ENCODE measurements at regions not wholly inside any gene's neighbourhood (a gene's known extent, or its start where the extent isn't known, plus 50 kb on each side); places are given as distances from the start of the nearest gene placed in this dataset.

- Histone ChIP-seq H3K9ac (replicated peaks in 1 of 4; ENCODE audit: extremely low read depth in 1 of 4, low read depth in 3 of 4, low read length in 3 of 4) (no peak overlapping the region), H2BK12ac (ENCODE audit: low read depth, low read length) (no peak overlapping the region), H2AK5ac (ENCODE audit: low read depth, low read length) (no peak overlapping the region), H4K8ac (ENCODE audit: extremely low read depth, insufficient read depth, low read length) (no peak overlapping the region), H2BK20ac (ENCODE audit: low read length) (no peak overlapping the region), H3K56ac (replicated peaks; ENCODE audit: insufficient read length, low read depth, low read length) (no peak overlapping the region), H3K36me3 (ENCODE audit: control insufficient read depth in 2 of 4, insufficient read depth in 4 of 4, low read length in 3 of 4) (no peaks in the 10 kb centered on the region), H3K4me1 (replicated peaks in 1 of 4; ENCODE audit: control insufficient read depth in 3 of 4, insufficient read depth in 4 of 4, low read length in 3 of 4) (no peaks in the 10 kb centered on the region), H2BK15ac (ENCODE audit: low read length) (no peak overlapping the region), H3K18ac (ENCODE audit: extremely low read depth, low read length) (no peak overlapping the region; the same call in 1 of the 2 replicates), H3K4me2 (ENCODE audit: insufficient read depth in 1 of 2, low read depth in 2 of 2, low read length in 2 of 2) (no peak overlapping the region), H3K79me1 (ENCODE audit: low read depth, low read length) (no peaks in the 10 kb centered on the region), H3K14ac (ENCODE audit: insufficient read length) (no peak overlapping the region), H2BK5ac (ENCODE audit: low read depth, low read length) (no peak overlapping the region), H3K27ac (ENCODE audit: low read depth, low read length) (no peak overlapping the region), H4K5ac (ENCODE audit: insufficient read length, low read depth, low read length) (peak overlapping the region; percentile 78), H3K23ac (ENCODE audit: insufficient read length) (no peak overlapping the region), H3K79me2 (ENCODE audit: control insufficient read depth in 1 of 2, insufficient read depth in 2 of 2, low read length in 2 of 2) (no peaks in the 10 kb centered on the region), H3K23me2 (ENCODE audit: low read depth, low read length) (no peaks in the 10 kb centered on the region), H3K27me3 (replicated peaks in 1 of 4; ENCODE audit: control insufficient read depth in 3 of 4, extremely low read depth in 1 of 4, insufficient read depth in 3 of 4, low read length in 3 of 4) (peaks cover 0 to 1% (median 0%) of the 10 kb centered on the region in 4 experiments; a peak in 1 of 7 replicates), H3K4ac (replicated peaks; ENCODE audit: insufficient read length, low read depth, low read length) (no peak overlapping the region), H2BK120ac (replicated peaks; ENCODE audit: low read depth, low read length) (no peak overlapping the region), H3K4me3 (ENCODE audit: extremely low read depth in 1 of 4, insufficient read depth in 2 of 4, low read depth in 3 of 4, low read length in 4 of 4) (no peak overlapping the region; a peak in 1 of 8 replicates), H3K9me3 (ENCODE audit: insufficient read depth in 2 of 2, low read depth in 1 of 2, low read length in 1 of 2) (peaks cover 2% of the 10 kb centered on the region in 2 experiments; a peak in 3 of 4 replicates), H4K91ac (replicated peaks; ENCODE audit: insufficient read length, low read length) (no peak overlapping the region), H2AFZ (ENCODE audit: low read length) (no peak overlapping the region; the same call in 1 of the 2 replicates), H4K20me1 (replicated peaks in 1 of 2; ENCODE audit: control insufficient read depth in 1 of 2, insufficient read depth in 2 of 2, low read length in 2 of 2) (no peaks in the 10 kb centered on the region)
- CTCF ChIA-PET (ENCODE audit: partially characterized antibody), result interaction anchor here (0.7 to 3.5 kb wide), 8 partner anchors 9 to 1720 kb away, joined by 3 to 21 read pairs (median 4); no protein-coding TSS in a partner anchor
- POLR2A ChIA-PET (ENCODE audit: partially characterized antibody), result no interaction called here
- DNase-seq (ENCODE audit: low read depth in 1 of 2, low spot score in 2 of 2) (peak in 1 of 2 experiments; percentile 23), FAIRE-seq (peak; percentile 93)
- WGBS, 2 experiments (ENCODE audit: extremely low coverage in 1 of 2, insufficient coverage in 1 of 2, insufficient read length in 1 of 2, insufficient replicate concordance in 2 of 2, low coverage in 1 of 2, low lambda C conversion rate in 2 of 2, missing lambda C conversion rate in 1 of 2), result 67% methylated on average over 2 of the region's 2 CpGs; no CpG with 5 or more reads in 1 of the 2 experiments
- TF ChIP-seq BRCA1 (IDR thresholded peaks at IDR 0.05; ENCODE audit: low read depth, low read length), result no peak
- TF ChIP-seq RNF2 (IDR thresholded peaks at IDR 0.05; ENCODE audit: borderline replicate concordance, low read depth, low read length, missing control alignments, poor library complexity, severe bottlenecking), result no peak
- TF ChIP-seq TBP (IDR thresholded peaks at IDR 0.05; ENCODE audit: low read depth, low read length), result no peak
- TF ChIP-seq JUND (IDR thresholded peaks at IDR 0.05; ENCODE audit: low read length), result peak; percentile 84
- no peak for TF ChIP-seq SIRT6 (IDR thresholded peaks at IDR 0.05; ENCODE audit: low read length)
- TF ChIP-seq RAD21 (IDR thresholded peaks at IDR 0.05 in 1 of 2, conservative IDR thresholded peaks at IDR 0.05 in 1 of 2; ENCODE audit: low read depth in 2 of 2, low read length in 2 of 2), result peak; percentile 27 to 47
- no peak for TF ChIP-seq YY1 (IDR thresholded peaks at IDR 0.05; ENCODE audit: low read depth, low read length)
- no peak for TF ChIP-seq SIX5 (IDR thresholded peaks at IDR 0.05; ENCODE audit: low read depth, low read length)
- TF ChIP-seq SAP30 (IDR thresholded peaks at IDR 0.05; ENCODE audit: insufficient read depth, insufficient replicate concordance, low read length), result no peak
- TF ChIP-seq JUN (IDR thresholded peaks at IDR 0.05; ENCODE audit: low read depth, low read length), result no peak
- TF ChIP-seq TCF12 (IDR thresholded peaks at IDR 0.05; ENCODE audit: low read depth, low read length), result 0 out of 2 replicates have a peak, but pooled peaks have one; percentile 19
- TF ChIP-seq CEBPB (IDR thresholded peaks at IDR 0.05; ENCODE audit: low read depth, low read length), result peak; percentile 92
- TF ChIP-seq CHD2 (IDR thresholded peaks at IDR 0.05; ENCODE audit: low read length), result no peak
- peak; percentile 67; the same call in 1 of the 2 replicates for TF ChIP-seq ATF3 (IDR thresholded peaks at IDR 0.05; ENCODE audit: insufficient read depth, low read depth, low read length)
Measured at GRCh38 chr4:147378780-147379179, 102.1 kb upstream of the EDNRA start.
